Gastroesophageal sphincter (tissue), 2 donors: ENCODE measurements at regions not wholly inside any gene's neighbourhood (a gene's known extent, or its start where the extent isn't known, plus 50 kb on each side); places are given as distances from the start of the nearest gene placed in this dataset.

Source experiments
- EP300 ChIP-seq: sonication (generic); formaldehyde crosslinking; IDR thresholded peaks from one replicate; pipeline ENCODE4 v1.6.1; 2017; ENCODE audit warnings: antibody characterized with exemption, mild to moderate bottlenecking
- POLR2A ChIP-seq, 2 donors: fragments of 450-650 bp; IDR thresholded peaks; one replicate each; pipeline ENCODE4 v1.6.1; 2017; ENCODE audit warnings: antibody characterized with exemption in 2 of 2, mild to moderate bottlenecking in 2 of 2, moderate library complexity in 1 of 2

- no peak for TF ChIP-seq EP300
- no peak for TF ChIP-seq POLR2A (IDR thresholded peaks at IDR 0.05)
These were observed 476.9 kb downstream of the MIAT start for GRCh38 chr22:27134315-27134701.
